Adrenal gland (tissue), 9 donors: ENCODE measurements at regions not wholly inside any gene's neighbourhood (a gene's known extent, or its start where the extent isn't known, plus 50 kb on each side); places are given as distances from the start of the nearest gene placed in this dataset.

Source experiments
- DNase-seq, 7 donors: peaks; one replicate each; pipeline ENCODE4 v3.0.0-alpha.2; 2019 to 2020
- H3K27ac ChIP-seq, 5 donors: fragments of 200-600 bp; sonication (generic) in 4 of 5; 1 replicate in 3 of 5; 2 replicates in 2 of 5; pipeline versions ENCODE4 v1.5.1 to v1.8.0; 2016 to 2020; ENCODE audit warnings: mild to moderate bottlenecking in 1 of 5
- H3K27me3 ChIP-seq: fragments of 200-600 bp; 2 replicates; pipeline ENCODE4 v1.8.0; 2021
- H3K36me3 ChIP-seq, 2 donors: fragments of 200-600 bp; replicated peaks in 1 of 2; 1 replicate in 1 of 2; 2 replicates in 1 of 2; pipeline versions ENCODE4 v1.5.1 to v1.8.0; 2018 to 2022
- H3K4me1 ChIP-seq, 2 donors: fragments of 200-600 bp; replicated peaks in 1 of 2; 1 replicate in 1 of 2; 2 replicates in 1 of 2; pipeline versions ENCODE4 v1.5.1 to v1.8.0; 2018 to 2021
- H3K4me3 ChIP-seq, 4 donors: fragments of 200-600 bp; sonication (generic) in 3 of 4; one replicate each; pipeline ENCODE4 v1.5.1; 2016 to 2018
- H3K9me3 ChIP-seq, 3 donors: fragments of 200-600 bp; sonication (generic) in 1 of 3; replicated peaks in 1 of 3; 1 replicate in 2 of 3; 2 replicates in 1 of 3; pipeline versions ENCODE4 v1.5.1 to v1.8.0; 2016 to 2021
- CTCF ChIP-seq, 6 experiments: fragments of 450-650 bp in 4 of 6; fragments of 200-600 bp in 2 of 6; sonication (generic) in 1 of 6; IDR thresholded peaks; 1 replicate in 5 of 6; 2 replicates in 1 of 6; pipeline versions ENCODE4 v1.5.1 to v1.8.0; 2016 to 2021; ENCODE audit warnings: antibody characterized with exemption in 6 of 6, mild to moderate bottlenecking in 2 of 6, moderate library complexity in 1 of 6
- POLR2A ChIP-seq, 2 donors: fragments of 450-650 bp; IDR thresholded peaks; one replicate each; pipeline ENCODE4 v1.6.1; 2017; ENCODE audit warnings: antibody characterized with exemption in 2 of 2, mild to moderate bottlenecking in 2 of 2, moderate library complexity in 1 of 2
- WGBS, 4 donors: extraction: QIAGEN DNeasy Blood & Tissue Kit in 2 of 4; methylation state at CpG; one replicate each; pipeline versions ENCODE4 v1.1.5 to v1.1.7; 2013 to 2017; 5-methylcytosine and 5-hydroxymethylcytosine counted together
- intact Hi-C, 2 donors: fragments of 100-400 bp; cut with DNase I; formaldehyde crosslinking; loops; one replicate each; pipeline versions ENCODE4 v1.14.1 to v1.15.0; 2022 to 2023
- donor health status: healthy with polysubstance abuse.
- donor health status: Bipolar disorder and iron deficiency.
- donor health status: DM: yes; HTN: yes; CAD: no.
- donor health status: DM: no; HTN: no; CAD: no.
- donor health status: DM: no; HTN: no; CAD: no.

GRCh38 chr11:98243897-98244296 is 776.9 kb upstream of the CNTN5 start:
- H3K9me3 ChIP-seq: peaks cover 0 to 5% (median 0%) of the 10 kb centered on the region in 3 donors
- no peak for DNase-seq
- H3K4me1 ChIP-seq: no peaks in the 10 kb centered on the region
- H3K36me3 ChIP-seq: no peaks in the 10 kb centered on the region
- H3K27ac ChIP-seq: no peak overlapping the region
- TF ChIP-seq POLR2A (IDR thresholded peaks at IDR 0.05) (no peak), CTCF (IDR thresholded peaks at IDR 0.05) (no peak)
- H3K27me3 ChIP-seq: no peaks in the 10 kb centered on the region
- WGBS, 4 donors: 70 to 91% (median 78%) methylated on average over 6 of the region's 6 CpGs
- H3K4me3 ChIP-seq: no peak overlapping the region
- intact Hi-C loops: no loop called here

GRCh38 chr11:98260983-98261382 is 759.8 kb upstream of the CNTN5 start:
- no peaks in the 10 kb centered on the region for H3K36me3 ChIP-seq
- DNase-seq: no peak
- no peaks in the 10 kb centered on the region for H3K27me3 ChIP-seq
- no peaks in the 10 kb centered on the region for H3K4me1 ChIP-seq
- no peak overlapping the region for H3K27ac ChIP-seq
- TF ChIP-seq POLR2A (IDR thresholded peaks at IDR 0.05) (no peak), CTCF (IDR thresholded peaks at IDR 0.05) (no peak)
- H3K9me3 ChIP-seq: no peaks in the 10 kb centered on the region
- intact Hi-C loops: no loop called here
- 84 to 90% (median 86%) methylated on average over 1 of the region's 1 CpG for WGBS, 4 donors
- no peak overlapping the region for H3K4me3 ChIP-seq

- 58 to 79% (median 73%) methylated on average over 2 of the region's 2 CpGs for WGBS, 4 donors
These were observed 743.4 kb upstream of the CNTN5 start for GRCh38 chr11:98277251-98277912.

GRCh38 chr11:98289617-98290263 is 731.0 kb upstream of the CNTN5 start:
- Histone ChIP-seq H3K36me3 (no peaks in the 10 kb centered on the region), H3K27me3 (no peaks in the 10 kb centered on the region), H3K9me3 (no peaks in the 10 kb centered on the region), H3K4me3 (no peak overlapping the region), H3K27ac (no peak overlapping the region), H3K4me1 (no peaks in the 10 kb centered on the region)
- TF ChIP-seq CTCF (IDR thresholded peaks at IDR 0.05) (no peak), POLR2A (IDR thresholded peaks at IDR 0.05) (no peak)
- intact Hi-C loops: no loop called here
- WGBS, 4 donors: 76 to 87% (median 80%) methylated on average over 3 of the region's 3 CpGs
- DNase-seq: no peak

More at GRCh38 chr11:98277251-98277912, 743.4 kb upstream of the CNTN5 start:
- intact Hi-C loops: no loop called here
- H3K27me3 ChIP-seq: no peaks in the 10 kb centered on the region
- H3K36me3 ChIP-seq: no peaks in the 10 kb centered on the region
- TF ChIP-seq CTCF (IDR thresholded peaks at IDR 0.05) (no peak), POLR2A (IDR thresholded peaks at IDR 0.05) (no peak)
- H3K27ac ChIP-seq: no peak overlapping the region
- no peak for DNase-seq
- H3K4me1 ChIP-seq: no peaks in the 10 kb centered on the region
- H3K4me3 ChIP-seq: no peak overlapping the region
- H3K9me3 ChIP-seq: no peaks in the 10 kb centered on the region
